Body of pancreas (tissue), 4 donors: ENCODE measurements at regions not wholly inside any gene's neighbourhood (a gene's known extent, or its start where the extent isn't known, plus 50 kb on each side); places are given as distances from the start of the nearest gene placed in this dataset.

Experiments used
- ATAC-seq: fragments of 150-250 bp; one replicate; pipeline ENCODE4 v1.9.1; 2016
- DNase-seq, 4 donors: peaks; one replicate each; pipeline ENCODE4 v3.0.0-alpha.2; 2019
- H3K27ac ChIP-seq, 4 donors: fragments of 200-600 bp; sonication (generic); 1 replicate in 3 of 4; 2 replicates in 1 of 4; pipeline versions ENCODE4 v1.5.1 to v1.6.1; 2016 to 2019; ENCODE audit warnings: mild to moderate bottlenecking in 1 of 4, mixed read lengths in 1 of 4, moderate library complexity in 1 of 4
- H3K27me3 ChIP-seq, 2 donors: fragments of 200-600 bp; sonication (generic); one replicate each; pipeline ENCODE4 v1.6.0; 2016; ENCODE audit warnings: mild to moderate bottlenecking in 1 of 2
- H3K36me3 ChIP-seq, 2 donors: fragments of 200-600 bp; sonication (generic); replicated peaks in 1 of 2; 2 replicates each; pipeline ENCODE4 v1.5.1; 2016; ENCODE audit warnings: low read depth in 2 of 2; ENCODE audit not compliant: insufficient read depth in 1 of 2
- H3K4me1 ChIP-seq: fragments of 200-600 bp; sonication (generic); one replicate; pipeline ENCODE4 v1.6.0; 2016
- H3K4me3 ChIP-seq, 2 donors: fragments of 200-600 bp; sonication (generic); 1 replicate in 1 of 2; 2 replicates in 1 of 2; pipeline ENCODE4 v1.5.1; 2016 to 2019
- H3K9me3 ChIP-seq, 3 donors: fragments of 200-600 bp; sonication (generic); 1 replicate in 2 of 3; 2 replicates in 1 of 3; pipeline ENCODE4 v1.5.1; 2016
- CTCF ChIP-seq, 7 experiments: fragments of 450-650 bp in 4 of 7; fragments of 200-600 bp in 3 of 7; sonication (generic) in 3 of 7; IDR thresholded peaks; one replicate each; pipeline ENCODE4 v1.5.1; 2016 to 2019; ENCODE audit warnings: antibody characterized with exemption in 7 of 7
- POLR2A ChIP-seq, 3 donors: fragments of 450-650 bp; IDR thresholded peaks; one replicate each; pipeline ENCODE4 v1.6.1; 2016; ENCODE audit warnings: antibody characterized with exemption in 3 of 3, mild to moderate bottlenecking in 2 of 3
- WGBS, 2 donors: methylation state at CpG; one replicate each; pipeline ENCODE4 v1.1.5; 2017; 5-methylcytosine and 5-hydroxymethylcytosine counted together
- intact Hi-C: fragments of 100-400 bp; cut with DNase I; formaldehyde crosslinking; loops from one replicate; pipeline ENCODE4 v1.15.1; 2023

- no peak for DNase-seq
- Histone ChIP-seq H3K36me3 (no peaks in the 10 kb centered on the region), H3K27ac (no peak overlapping the region), H3K27me3 (no peaks in the 10 kb centered on the region), H3K4me3 (no peak overlapping the region), H3K9me3 (no peaks in the 10 kb centered on the region), H3K4me1 (no peaks in the 10 kb centered on the region)
- ATAC-seq, result no peak
- 50 to 68% methylated on average over 9 to 13 of the region's 13 CpGs for WGBS, 2 donors
- intact Hi-C loops, result no loop called here
- no peak for TF ChIP-seq CTCF (IDR thresholded peaks at IDR 0.05)
- TF ChIP-seq POLR2A (IDR thresholded peaks at IDR 0.05), result no peak
These were observed 301.1 kb upstream of the AJAP1 start for GRCh38 chr1:4353090-4353856.

DNA sequence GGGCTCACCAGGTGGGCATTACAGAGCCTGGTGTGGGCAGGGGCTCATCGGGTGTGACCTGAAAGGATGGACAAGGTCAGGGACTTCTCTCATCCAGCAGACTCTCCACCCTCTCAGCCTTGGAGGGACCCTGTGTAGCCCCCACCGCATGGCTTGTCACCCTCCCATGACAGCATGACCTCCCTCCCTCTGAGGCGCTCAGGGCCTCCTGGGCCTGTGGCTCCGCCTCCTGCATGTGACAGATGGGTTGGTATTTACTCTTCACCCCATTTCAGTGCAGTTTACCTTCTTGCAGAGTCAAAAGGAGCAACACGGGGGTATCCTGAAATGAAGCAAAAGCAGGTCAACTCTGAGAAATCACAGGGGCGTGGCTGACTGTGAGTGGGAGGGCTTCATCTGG lies 298.6 kb upstream of the AJAP1 start:
- no peaks in the 10 kb centered on the region for H3K4me1 ChIP-seq
- H3K36me3 ChIP-seq, result no peaks in the 10 kb centered on the region
- no peak overlapping the region for H3K4me3 ChIP-seq
- H3K27me3 ChIP-seq, result no peaks in the 10 kb centered on the region
- DNase-seq, result no peak
- no peak overlapping the region for H3K27ac ChIP-seq
- TF ChIP-seq POLR2A (IDR thresholded peaks at IDR 0.05) (no peak), CTCF (IDR thresholded peaks at IDR 0.05) (no peak)
- no peaks in the 10 kb centered on the region for H3K9me3 ChIP-seq
- intact Hi-C loops, result no loop called here
- no peak for ATAC-seq
- WGBS, 2 donors, result 27 to 36% methylated on average over 6 of the region's 6 CpGs

- intact Hi-C loops, result no loop called here
These were observed 291.9 kb upstream of the AJAP1 start for GRCh38 chr1:4362314-4363044.

GRCh38 chr1:4366091-4366490 lies 288.3 kb upstream of the AJAP1 start:
- no peak overlapping the region for H3K27ac ChIP-seq
- no peak for TF ChIP-seq CTCF (IDR thresholded peaks at IDR 0.05)
- no peak for TF ChIP-seq POLR2A (IDR thresholded peaks at IDR 0.05)
- H3K4me1 ChIP-seq, result no peaks in the 10 kb centered on the region
- H3K27me3 ChIP-seq, result no peaks in the 10 kb centered on the region
- WGBS, 2 donors, result 80 to 84% methylated on average over 10 of the region's 10 CpGs
- H3K9me3 ChIP-seq, result no peaks in the 10 kb centered on the region
- H3K4me3 ChIP-seq, result no peak overlapping the region
- intact Hi-C loops, result no loop called here
- DNase-seq (no peak), ATAC-seq (no peak)
- H3K36me3 ChIP-seq, result no peaks in the 10 kb centered on the region

More at GRCh38 chr1:4362314-4363044, 291.9 kb upstream of the AJAP1 start:
- H3K27me3 ChIP-seq, result no peaks in the 10 kb centered on the region
- 61 to 65% methylated on average over 20 to 22 of the region's 22 CpGs for WGBS, 2 donors
- TF ChIP-seq CTCF (IDR thresholded peaks at IDR 0.05), result no peak
- TF ChIP-seq POLR2A (IDR thresholded peaks at IDR 0.05), result no peak
- no peak overlapping the region for H3K27ac ChIP-seq
- DNase-seq (no peak), ATAC-seq (no peak)
- no peaks in the 10 kb centered on the region for H3K9me3 ChIP-seq
- no peak overlapping the region for H3K4me3 ChIP-seq
- no peaks in the 10 kb centered on the region for H3K4me1 ChIP-seq
- no peaks in the 10 kb centered on the region for H3K36me3 ChIP-seq
